ENCODE measurements at regions not wholly inside any gene's neighbourhood (a gene's known extent, or its start where the extent isn't known, plus 50 kb on each side); places are given as distances from the start of the nearest gene placed in this dataset.

- Mint-ChIP-seq H3K27me3 (ENCODE audit: unreplicated experiment) (no peaks in the 10 kb centered on the region), H3K27ac (ENCODE audit: unreplicated experiment) (no peak overlapping the region), H3K36me3 (ENCODE audit: unreplicated experiment) (peaks cover 5% of the 10 kb centered on the region), H3K4me1 (ENCODE audit: low read depth, unreplicated experiment) (peaks cover 2% of the 10 kb centered on the region), H3K9me3 (ENCODE audit: unreplicated experiment) (peaks cover 4% of the 10 kb centered on the region), H3K4me3 (ENCODE audit: unreplicated experiment) (no peak overlapping the region)
- DNase-seq: no peak
- no peak for TF ChIP-seq CTCF (IDR thresholded peaks at IDR 0.05; ENCODE audit: partially characterized antibody, unreplicated experiment)
These were observed 218.9 kb downstream of the PRDM2 start for GRCh38 chr1:13918862-13919261.

- no peak for DNase-seq
- Mint-ChIP-seq H3K9me3 (ENCODE audit: unreplicated experiment) (peaks cover 4% of the 10 kb centered on the region), H3K4me1 (ENCODE audit: low read depth, unreplicated experiment) (peaks cover 2% of the 10 kb centered on the region), H3K27me3 (ENCODE audit: unreplicated experiment) (peaks cover 3% of the 10 kb centered on the region), H3K36me3 (ENCODE audit: unreplicated experiment) (peaks cover 5% of the 10 kb centered on the region), H3K27ac (ENCODE audit: unreplicated experiment) (no peak overlapping the region), H3K4me3 (ENCODE audit: unreplicated experiment) (no peak overlapping the region)
- no peak for TF ChIP-seq CTCF (IDR thresholded peaks at IDR 0.05; ENCODE audit: partially characterized antibody, unreplicated experiment)
These were observed 221.2 kb downstream of the PRDM2 start for GRCh38 chr1:13921190-13921589.

GRCh38 chr1:13922466-13923110 is 222.6 kb downstream of the PRDM2 start:
- Mint-ChIP-seq H3K9me3 (ENCODE audit: unreplicated experiment) (peaks cover 4% of the 10 kb centered on the region), H3K36me3 (ENCODE audit: unreplicated experiment) (peaks cover 5% of the 10 kb centered on the region), H3K27ac (ENCODE audit: unreplicated experiment) (no peak overlapping the region), H3K4me3 (ENCODE audit: unreplicated experiment) (no peak overlapping the region), H3K27me3 (ENCODE audit: unreplicated experiment) (peaks cover 3% of the 10 kb centered on the region), H3K4me1 (ENCODE audit: low read depth, unreplicated experiment) (peaks cover 2% of the 10 kb centered on the region)
- no peak for TF ChIP-seq CTCF (IDR thresholded peaks at IDR 0.05; ENCODE audit: partially characterized antibody, unreplicated experiment)
- DNase-seq: no peak

GRCh38 chr1:13926556-13926955 is 226.6 kb downstream of the PRDM2 start:
- Mint-ChIP-seq H3K4me1 (ENCODE audit: low read depth, unreplicated experiment) (peaks cover 2% of the 10 kb centered on the region), H3K4me3 (ENCODE audit: unreplicated experiment) (no peak overlapping the region), H3K36me3 (ENCODE audit: unreplicated experiment) (no peaks in the 10 kb centered on the region), H3K27me3 (ENCODE audit: unreplicated experiment) (peaks cover 3% of the 10 kb centered on the region), H3K27ac (ENCODE audit: unreplicated experiment) (no peak overlapping the region), H3K9me3 (ENCODE audit: unreplicated experiment) (no peaks in the 10 kb centered on the region)
- no peak for DNase-seq
- TF ChIP-seq CTCF (IDR thresholded peaks at IDR 0.05; ENCODE audit: partially characterized antibody, unreplicated experiment): no peak

- Mint-ChIP-seq H3K36me3 (ENCODE audit: unreplicated experiment) (no peaks in the 10 kb centered on the region), H3K9me3 (ENCODE audit: unreplicated experiment) (no peaks in the 10 kb centered on the region), H3K4me1 (ENCODE audit: low read depth, unreplicated experiment) (no peaks in the 10 kb centered on the region), H3K27me3 (ENCODE audit: unreplicated experiment) (peaks cover 3% of the 10 kb centered on the region), H3K4me3 (ENCODE audit: unreplicated experiment) (no peak overlapping the region), H3K27ac (ENCODE audit: unreplicated experiment) (no peak overlapping the region)
- no peak for DNase-seq
- TF ChIP-seq CTCF (IDR thresholded peaks at IDR 0.05; ENCODE audit: partially characterized antibody, unreplicated experiment): no peak
These were observed 227.7 kb downstream of the PRDM2 start for GRCh38 chr1:13927736-13928135.

Measured in glutamatergic neuron (in vitro differentiated cells).